ENCODE measurements at regions not wholly inside any gene's neighbourhood (a gene's known extent, or its start where the extent isn't known, plus 50 kb on each side); places are given as distances from the start of the nearest gene placed in this dataset.
A peak's percentile ranks its signal among the peaks of the same experiment; 100 is the strongest.

GRCh38 chr1:67589519-67590233 lies 95.3 kb upstream of the GADD45A start:
- Histone ChIP-seq H3K36me3 (ENCODE audit: insufficient read depth, insufficient read length, low read length) (no peaks in the 10 kb centered on the region), H3K4me1 (ENCODE audit: insufficient read depth, insufficient read length) (no peaks in the 10 kb centered on the region), H3K27me3 (ENCODE audit: insufficient read depth, insufficient read length) (no peaks in the 10 kb centered on the region), H3K9me3 (ENCODE audit: insufficient read depth, low read length) (no peaks in the 10 kb centered on the region), H3K9ac (ENCODE audit: insufficient read length, low read depth) (no peak overlapping the region), H3K4me3 (ENCODE audit: insufficient read length, low read depth) (no peak overlapping the region)
- no peak for TF ChIP-seq SUZ12 (IDR thresholded peaks at IDR 0.05; ENCODE audit: extremely low read depth, insufficient read depth, insufficient read length)
- TF ChIP-seq ZNF274 (IDR thresholded peaks at IDR 0.05; ENCODE audit: low read depth, low read length) = no peak
- TF ChIP-seq YY1 (IDR thresholded peaks at IDR 0.05; ENCODE audit: insufficient read depth, insufficient read length) = no peak
- DNase-seq (ENCODE audit: low read depth, low spot score) = no peak

- Histone ChIP-seq H3K9ac (ENCODE audit: insufficient read length, low read depth) (no peak overlapping the region), H3K9me3 (ENCODE audit: insufficient read depth, low read length) (no peaks in the 10 kb centered on the region), H3K4me3 (ENCODE audit: insufficient read length, low read depth) (no peak overlapping the region), H3K27me3 (ENCODE audit: insufficient read depth, insufficient read length) (no peaks in the 10 kb centered on the region), H3K4me1 (ENCODE audit: insufficient read depth, insufficient read length) (no peaks in the 10 kb centered on the region), H3K36me3 (ENCODE audit: insufficient read depth, insufficient read length, low read length) (no peaks in the 10 kb centered on the region)
- peak; percentile 27 for DNase-seq (ENCODE audit: low read depth, low spot score)
- TF ChIP-seq ZNF274 (IDR thresholded peaks at IDR 0.05; ENCODE audit: low read depth, low read length) = no peak
- TF ChIP-seq YY1 (IDR thresholded peaks at IDR 0.05; ENCODE audit: insufficient read depth, insufficient read length) = no peak
- TF ChIP-seq SUZ12 (IDR thresholded peaks at IDR 0.05; ENCODE audit: extremely low read depth, insufficient read depth, insufficient read length) = no peak
These were observed 94.7 kb upstream of the GADD45A start for GRCh38 chr1:67590329-67590728.

- H3K9me3 ChIP-seq (ENCODE audit: insufficient read depth, low read length) = no peaks in the 10 kb centered on the region
- no peak for TF ChIP-seq SUZ12 (IDR thresholded peaks at IDR 0.05; ENCODE audit: extremely low read depth, insufficient read depth, insufficient read length)
- TF ChIP-seq YY1 (IDR thresholded peaks at IDR 0.05; ENCODE audit: insufficient read depth, insufficient read length) = no peak
- no peak for TF ChIP-seq ZNF274 (IDR thresholded peaks at IDR 0.05; ENCODE audit: low read depth, low read length)
These were observed 90.2 kb upstream of the GADD45A start for GRCh38 chr1:67594764-67595163.

GRCh38 chr1:67596674-67597073 lies 88.3 kb upstream of the GADD45A start:
- H3K9ac ChIP-seq (ENCODE audit: insufficient read length, low read depth) = no peak overlapping the region
- H3K4me1 ChIP-seq (ENCODE audit: insufficient read depth, insufficient read length) = peaks cover 8% of the 10 kb centered on the region
- H3K4me3 ChIP-seq (ENCODE audit: insufficient read length, low read depth) = no peak overlapping the region
- no peak for DNase-seq (ENCODE audit: low read depth, low spot score)
- no peaks in the 10 kb centered on the region for H3K27me3 ChIP-seq (ENCODE audit: insufficient read depth, insufficient read length)
- H3K36me3 ChIP-seq (ENCODE audit: insufficient read depth, insufficient read length, low read length) = no peaks in the 10 kb centered on the region
- TF ChIP-seq ZNF274 (IDR thresholded peaks at IDR 0.05; ENCODE audit: low read depth, low read length) (no peak), YY1 (IDR thresholded peaks at IDR 0.05; ENCODE audit: insufficient read depth, insufficient read length) (no peak), SUZ12 (IDR thresholded peaks at IDR 0.05; ENCODE audit: extremely low read depth, insufficient read depth, insufficient read length) (no peak)
- no peaks in the 10 kb centered on the region for H3K9me3 ChIP-seq (ENCODE audit: insufficient read depth, low read length)

More at GRCh38 chr1:67594764-67595163, 90.2 kb upstream of the GADD45A start:
- no peaks in the 10 kb centered on the region for H3K27me3 ChIP-seq (ENCODE audit: insufficient read depth, insufficient read length)
- no peak for DNase-seq (ENCODE audit: low read depth, low spot score)
- no peaks in the 10 kb centered on the region for H3K36me3 ChIP-seq (ENCODE audit: insufficient read depth, insufficient read length, low read length)
- H3K9ac ChIP-seq (ENCODE audit: insufficient read length, low read depth) = no peak overlapping the region
- no peak overlapping the region for H3K4me3 ChIP-seq (ENCODE audit: insufficient read length, low read depth)
- H3K4me1 ChIP-seq (ENCODE audit: insufficient read depth, insufficient read length) = peaks cover 3% of the 10 kb centered on the region

GRCh38 chr1:67597336-67597735 lies 87.7 kb upstream of the GADD45A start:
- Histone ChIP-seq H3K27me3 (ENCODE audit: insufficient read depth, insufficient read length) (no peaks in the 10 kb centered on the region), H3K9me3 (ENCODE audit: insufficient read depth, low read length) (no peaks in the 10 kb centered on the region), H3K4me1 (ENCODE audit: insufficient read depth, insufficient read length) (peaks cover 8% of the 10 kb centered on the region), H3K4me3 (ENCODE audit: insufficient read length, low read depth) (no peak overlapping the region), H3K36me3 (ENCODE audit: insufficient read depth, insufficient read length, low read length) (no peaks in the 10 kb centered on the region), H3K9ac (ENCODE audit: insufficient read length, low read depth) (no peak overlapping the region)
- no peak for DNase-seq (ENCODE audit: low read depth, low spot score)
- TF ChIP-seq ZNF274 (IDR thresholded peaks at IDR 0.05; ENCODE audit: low read depth, low read length) (no peak), SUZ12 (IDR thresholded peaks at IDR 0.05; ENCODE audit: extremely low read depth, insufficient read depth, insufficient read length) (no peak), YY1 (IDR thresholded peaks at IDR 0.05; ENCODE audit: insufficient read depth, insufficient read length) (no peak)

GRCh38 chr1:67599085-67599484 lies 85.9 kb upstream of the GADD45A start:
- H3K27me3 ChIP-seq (ENCODE audit: insufficient read depth, insufficient read length) = no peaks in the 10 kb centered on the region
- no peak for TF ChIP-seq YY1 (IDR thresholded peaks at IDR 0.05; ENCODE audit: insufficient read depth, insufficient read length)
- TF ChIP-seq SUZ12 (IDR thresholded peaks at IDR 0.05; ENCODE audit: extremely low read depth, insufficient read depth, insufficient read length) = no peak
- no peak for TF ChIP-seq ZNF274 (IDR thresholded peaks at IDR 0.05; ENCODE audit: low read depth, low read length)
- DNase-seq (ENCODE audit: low read depth, low spot score) = no peak
- no peak overlapping the region for H3K9ac ChIP-seq (ENCODE audit: insufficient read length, low read depth)
- no peaks in the 10 kb centered on the region for H3K36me3 ChIP-seq (ENCODE audit: insufficient read depth, insufficient read length, low read length)
- no peak overlapping the region for H3K4me3 ChIP-seq (ENCODE audit: insufficient read length, low read depth)
- peaks cover 8% of the 10 kb centered on the region for H3K4me1 ChIP-seq (ENCODE audit: insufficient read depth, insufficient read length)
- H3K9me3 ChIP-seq (ENCODE audit: insufficient read depth, low read length) = no peaks in the 10 kb centered on the region

GRCh38 chr1:67601539-67601938 lies 83.5 kb upstream of the GADD45A start:
- H3K9me3 ChIP-seq (ENCODE audit: insufficient read depth, low read length) = no peaks in the 10 kb centered on the region
- DNase-seq (ENCODE audit: low read depth, low spot score) = no peak
- H3K4me1 ChIP-seq (ENCODE audit: insufficient read depth, insufficient read length) = peaks cover 11% of the 10 kb centered on the region
- H3K27me3 ChIP-seq (ENCODE audit: insufficient read depth, insufficient read length) = no peaks in the 10 kb centered on the region
- TF ChIP-seq SUZ12 (IDR thresholded peaks at IDR 0.05; ENCODE audit: extremely low read depth, insufficient read depth, insufficient read length) (no peak), ZNF274 (IDR thresholded peaks at IDR 0.05; ENCODE audit: low read depth, low read length) (no peak), YY1 (IDR thresholded peaks at IDR 0.05; ENCODE audit: insufficient read depth, insufficient read length) (no peak)
- no peaks in the 10 kb centered on the region for H3K36me3 ChIP-seq (ENCODE audit: insufficient read depth, insufficient read length, low read length)
- no peak overlapping the region for H3K9ac ChIP-seq (ENCODE audit: insufficient read length, low read depth)
- no peak overlapping the region for H3K4me3 ChIP-seq (ENCODE audit: insufficient read length, low read depth)

Measured in NT2/D1 (cell line).